HUDEP-2 (cell line): ENCODE measurements at regions not wholly inside any gene's neighbourhood (a gene's known extent, or its start where the extent isn't known, plus 50 kb on each side); places are given as distances from the start of the nearest gene placed in this dataset.
A peak's percentile ranks its signal among the peaks of the same experiment; 100 is the strongest.

Source experiments
- DNase-seq, 76 experiments: peaks; one replicate each; lab custom pipeline; 2025; ENCODE audit not compliant: unreplicated experiment in 76 of 76; lab: John Stamatoyannopoulos, UW

DNA sequence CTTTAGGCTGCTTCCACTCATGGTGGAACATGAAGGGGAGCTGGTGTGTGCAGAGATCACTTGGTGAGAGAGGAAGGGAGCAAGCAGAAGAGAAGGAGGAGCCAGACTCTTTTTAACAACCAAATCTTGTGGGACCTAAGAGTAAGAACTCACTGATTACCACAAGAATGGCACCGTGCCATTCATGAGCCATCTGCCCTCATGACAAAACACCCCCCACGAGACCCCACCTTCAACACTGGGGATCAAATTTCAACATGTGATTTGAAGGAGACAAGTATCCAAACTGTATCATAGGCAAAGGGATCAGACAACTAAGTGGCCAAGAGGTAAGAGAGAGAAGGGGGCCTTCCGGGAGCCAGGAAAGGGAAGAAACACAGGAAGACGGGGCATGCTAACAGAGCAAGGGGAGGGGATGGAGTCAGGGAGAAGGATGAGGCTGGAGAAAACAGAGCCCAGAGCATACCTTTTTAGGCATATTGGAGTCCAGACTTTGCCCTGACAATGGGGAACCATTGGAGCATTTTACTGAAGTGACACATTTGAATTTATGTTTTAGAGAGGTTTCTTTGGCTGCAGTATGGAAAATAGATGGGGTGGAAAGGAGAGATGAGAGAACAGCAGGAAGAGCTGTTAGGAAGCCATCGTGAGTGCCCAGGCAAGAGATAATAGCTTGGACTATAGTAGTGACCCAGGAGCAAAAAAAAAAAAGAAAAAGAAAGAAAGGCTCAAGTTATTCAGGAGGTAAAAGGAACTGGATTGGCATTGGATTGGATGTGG, 204.4 kb upstream of the NUDT4 start:
- no peak for DNase-seq

DNA sequence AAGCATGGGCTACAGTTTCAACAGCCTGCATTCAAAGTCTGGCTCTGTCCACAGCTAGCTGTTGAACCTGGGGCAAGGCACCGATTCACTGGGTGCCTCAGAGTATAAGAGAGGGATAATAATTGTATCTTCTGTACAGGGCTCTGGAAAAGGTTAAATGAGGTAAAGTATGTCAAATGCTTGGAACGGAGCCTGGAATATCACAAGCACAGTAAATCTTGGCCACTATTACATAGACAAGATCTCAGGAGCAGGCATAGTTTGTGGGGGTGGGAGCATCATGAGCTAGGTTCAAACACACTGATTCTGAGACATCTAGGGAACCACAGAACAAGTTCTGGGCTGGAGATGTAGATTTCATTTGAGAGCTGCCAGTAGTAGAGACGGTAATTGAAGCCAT, 203.7 kb upstream of the NUDT4 start:
- no peak for DNase-seq

DNA sequence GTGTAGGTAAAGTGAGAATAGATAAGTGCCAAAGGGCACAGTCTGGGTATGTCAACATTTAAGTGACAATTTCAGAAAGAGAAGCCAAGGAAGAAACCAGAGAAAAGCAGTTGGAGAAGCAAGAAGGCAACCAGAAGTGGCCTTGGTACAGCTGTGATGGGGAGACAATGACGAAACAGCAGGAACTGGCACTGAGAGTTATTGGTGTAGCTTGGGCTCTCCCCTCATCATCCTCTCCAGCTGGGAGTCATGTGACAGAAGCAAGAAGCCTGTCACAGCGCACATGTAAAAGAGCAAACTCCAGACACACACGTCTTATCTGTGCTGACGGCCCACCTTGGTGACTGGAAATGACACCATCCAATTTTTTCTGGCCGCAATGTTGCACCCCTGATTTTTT, 203.3 kb upstream of the NUDT4 start:
- DNase-seq, result no peak

DNA sequence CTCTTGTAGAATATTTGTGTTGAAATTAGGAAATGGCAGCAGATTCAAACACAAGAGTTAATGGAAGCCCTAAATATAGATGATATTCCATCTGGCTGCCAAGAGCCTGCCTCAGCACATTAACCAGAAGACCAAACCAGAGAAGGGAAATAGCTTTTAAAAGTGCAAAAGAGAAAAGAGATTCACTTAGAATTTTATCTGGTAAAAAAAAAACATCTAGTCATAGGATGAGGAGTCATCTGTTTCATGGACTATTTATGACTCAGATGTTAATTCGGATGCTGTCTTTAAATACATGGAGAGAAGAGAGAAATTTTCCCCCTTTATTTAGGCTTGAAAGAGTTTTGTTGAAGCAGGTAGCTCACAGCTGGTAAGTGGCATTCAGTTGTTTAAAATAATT, 201.6 kb upstream of the NUDT4 start:
- DNase-seq, result no peak

DNA sequence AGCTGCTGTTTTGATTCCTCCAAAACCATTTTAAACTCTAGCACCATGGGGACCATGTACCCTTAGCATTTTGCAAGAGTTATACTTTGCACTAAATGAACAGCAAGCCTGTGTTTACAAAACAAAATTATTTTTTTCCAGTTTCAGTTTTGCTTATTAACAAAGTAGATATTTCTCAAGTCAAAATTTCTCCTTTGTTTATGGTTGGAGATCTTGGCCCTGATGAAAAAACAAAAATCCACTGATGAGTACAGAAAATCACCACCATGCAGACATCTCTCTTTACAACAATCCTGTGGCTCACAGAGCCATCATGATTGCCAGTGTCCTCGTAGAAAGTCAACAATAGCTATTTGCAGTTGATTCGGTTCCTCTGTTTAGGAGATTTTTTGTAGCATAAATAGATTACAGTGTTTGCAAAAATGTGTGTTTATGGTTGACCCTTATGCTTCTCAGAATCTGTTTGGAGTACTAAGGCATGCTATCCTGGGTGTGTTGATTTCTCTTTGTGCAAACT, 201.1 kb upstream of the NUDT4 start:
- no peak for DNase-seq

DNA sequence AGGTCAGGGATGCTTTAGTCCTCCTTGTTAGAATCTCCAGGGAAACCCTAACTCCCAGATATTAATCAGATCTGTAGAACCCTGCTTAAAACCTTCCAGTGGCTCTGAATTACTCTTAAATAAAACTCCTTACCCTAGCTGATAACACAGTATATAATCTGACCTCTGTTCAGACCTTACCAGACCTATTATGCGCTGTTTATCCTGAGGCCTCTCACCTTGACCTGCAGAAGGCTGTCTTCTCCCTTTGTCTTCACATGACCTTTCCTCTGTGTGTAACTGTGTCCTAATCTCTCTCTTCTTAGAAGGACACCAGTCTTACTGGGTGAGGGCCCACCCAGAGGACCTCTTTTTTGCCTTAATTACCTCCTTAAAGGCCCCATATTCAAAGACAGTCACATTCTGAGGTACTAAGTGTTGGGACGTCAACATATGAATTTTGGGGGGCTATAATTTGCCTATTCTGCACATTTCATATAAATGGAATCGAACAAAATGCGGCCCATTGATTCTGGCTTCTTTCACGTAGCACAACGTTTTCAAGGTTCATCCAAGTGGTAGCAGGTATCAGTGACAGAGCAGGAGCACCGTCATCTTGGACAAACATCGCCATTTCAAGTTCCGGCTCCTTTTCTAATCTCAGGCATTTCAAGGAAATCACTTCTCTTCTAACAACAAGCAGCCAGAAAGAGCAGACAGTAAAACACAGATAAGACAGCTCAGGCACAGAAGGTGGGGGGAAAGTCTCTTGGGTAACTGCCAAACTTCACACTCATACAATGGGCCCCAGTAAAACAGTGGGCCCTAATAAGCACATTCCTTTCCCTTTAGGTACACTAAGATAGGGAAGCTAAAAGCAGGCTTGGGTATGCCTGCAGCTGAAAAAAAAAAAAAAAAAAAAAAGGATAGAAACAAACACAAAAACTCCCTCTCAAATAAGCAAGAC, 200.2 kb upstream of the NUDT4 start:
- DNase-seq, result peak in 18 of 76 experiments; percentile 1 to 41 (median 16)

DNA sequence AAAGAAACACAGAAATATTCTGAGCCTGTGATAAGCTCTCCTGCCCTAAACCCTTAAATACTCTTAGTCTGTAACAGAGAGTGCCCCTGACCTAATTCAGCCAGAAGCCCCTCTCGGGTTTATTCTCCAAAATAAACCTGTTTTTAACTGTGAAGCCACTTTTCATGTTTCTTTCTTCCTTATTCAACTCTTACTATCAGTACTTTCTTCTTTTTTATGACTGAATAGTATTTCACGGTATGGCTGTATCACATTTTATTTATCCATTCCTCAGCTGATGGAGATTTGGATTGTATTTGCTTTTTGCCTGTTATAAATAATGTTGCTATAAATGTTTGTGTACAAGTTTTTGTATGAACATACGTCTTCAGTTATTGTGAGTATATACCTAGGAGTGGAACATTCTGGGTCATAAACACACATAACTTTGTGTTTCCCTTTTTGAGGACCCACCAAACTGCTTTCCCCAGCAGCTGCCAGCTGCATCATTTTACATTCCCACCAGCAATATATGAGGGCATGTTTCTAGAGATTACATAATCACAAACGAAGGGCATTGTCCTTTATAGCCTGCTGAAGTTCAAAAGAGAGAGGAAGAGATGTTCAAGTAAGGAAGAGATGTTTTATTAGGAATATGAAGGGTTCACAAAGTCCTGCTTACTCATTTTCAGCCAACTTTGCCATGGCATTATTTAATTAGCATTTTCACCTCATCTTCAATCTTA, 199.4 kb upstream of the NUDT4 start:
- DNase-seq, result no peak

DNA sequence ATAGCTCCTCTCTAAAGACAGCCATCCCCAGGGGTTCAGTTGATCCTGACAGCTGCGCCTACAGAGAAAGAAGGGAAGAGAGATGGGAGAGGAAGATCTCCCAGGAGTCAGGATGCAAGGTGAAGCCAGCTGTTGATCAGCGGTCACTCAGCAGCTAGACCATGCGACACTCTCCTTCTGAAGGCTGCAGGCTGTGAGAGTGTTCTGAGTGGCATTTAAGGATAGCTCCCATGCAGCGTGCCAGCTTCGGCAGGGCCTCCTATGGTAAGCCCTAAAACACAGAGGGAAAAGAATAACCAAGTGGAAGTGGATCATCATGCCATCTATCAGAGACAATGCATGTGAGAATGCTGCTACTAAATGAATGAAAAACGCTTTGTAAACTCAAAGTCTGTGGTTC, 197.9 kb upstream of the NUDT4 start:
- no peak for DNase-seq

DNA sequence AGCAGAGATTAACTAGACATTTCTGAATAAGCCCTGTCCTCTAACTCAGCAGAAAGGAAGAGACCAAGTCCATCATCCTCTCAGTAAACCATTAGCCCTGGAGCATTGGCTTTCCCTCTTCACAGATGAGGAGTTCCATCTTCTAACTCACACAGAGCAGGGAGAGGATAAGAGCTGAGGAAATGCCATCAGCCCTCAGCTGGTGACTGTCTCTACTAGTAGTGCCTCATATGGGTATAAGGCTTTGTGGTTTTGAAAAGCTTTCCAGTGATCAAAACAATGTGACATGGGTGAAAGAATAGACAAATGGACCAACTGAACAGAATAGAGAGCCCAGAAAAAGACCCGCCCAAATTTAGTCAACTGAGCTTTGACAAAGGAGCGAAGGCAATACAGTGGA, 197.2 kb upstream of the NUDT4 start:
- DNase-seq, result no peak

DNA sequence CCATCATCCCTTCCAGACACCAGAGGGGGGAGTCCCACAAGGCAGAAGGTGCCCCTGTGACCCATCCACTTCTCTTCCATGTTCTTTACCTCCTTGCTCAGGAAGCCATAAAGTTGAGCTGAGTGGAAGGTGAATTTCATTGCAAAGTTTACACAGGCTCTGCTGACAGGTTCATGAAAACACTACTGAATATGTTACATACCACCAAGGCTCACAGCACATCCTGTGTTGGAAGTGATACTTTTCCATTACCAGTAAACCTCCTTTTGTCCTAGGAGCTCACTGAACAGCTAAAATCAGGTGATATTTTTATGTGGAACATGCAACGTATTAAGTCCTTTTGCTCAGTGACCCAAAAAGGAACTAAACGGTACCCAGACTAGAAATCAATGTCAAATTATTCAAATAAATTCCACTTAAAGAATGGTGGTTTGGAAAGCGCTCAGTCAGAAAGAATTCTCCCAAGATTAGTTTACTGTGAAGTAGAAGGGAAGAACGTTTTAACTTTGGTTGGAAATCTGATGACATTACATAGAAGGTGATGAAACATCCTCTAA, 196.2 kb upstream of the NUDT4 start:
- no peak for DNase-seq

DNA sequence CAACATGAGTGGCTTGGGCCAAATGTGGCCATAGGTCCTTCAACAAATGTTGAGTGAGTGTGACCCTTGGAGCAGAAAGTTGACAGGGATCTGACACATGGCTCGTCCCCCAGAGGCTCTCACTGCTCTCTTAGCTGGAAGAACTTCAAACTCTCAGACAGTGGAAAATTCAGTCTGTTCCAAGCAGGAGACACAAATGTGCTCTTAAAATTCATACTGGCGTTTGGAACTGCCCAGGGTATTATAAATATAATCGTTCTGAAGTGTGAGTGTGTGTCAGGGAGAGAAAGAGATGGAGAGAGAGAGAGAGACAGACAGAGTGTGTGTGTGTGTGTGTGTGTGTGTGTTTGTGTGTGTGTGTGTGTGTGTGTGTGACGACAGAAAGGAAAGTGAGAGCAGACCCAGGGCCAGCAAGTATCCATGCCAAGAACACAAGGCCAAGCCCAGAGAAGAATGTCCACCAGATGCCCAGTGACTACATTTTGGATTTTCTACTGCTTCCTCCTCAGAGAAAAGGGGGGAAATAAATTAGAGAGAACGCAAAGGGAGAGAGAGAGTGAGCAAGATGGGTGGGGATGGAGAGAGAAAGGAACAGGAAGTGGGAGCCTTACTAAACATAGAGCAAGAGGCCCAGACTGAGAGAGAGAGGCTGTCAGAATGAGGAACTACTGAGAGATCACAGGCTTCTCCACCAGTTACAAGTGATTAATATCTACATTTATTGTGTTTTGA, 193.6 kb upstream of the NUDT4 start:
- peak in 15 of 76 experiments; percentile 1 to 44 (median 10) for DNase-seq

DNA sequence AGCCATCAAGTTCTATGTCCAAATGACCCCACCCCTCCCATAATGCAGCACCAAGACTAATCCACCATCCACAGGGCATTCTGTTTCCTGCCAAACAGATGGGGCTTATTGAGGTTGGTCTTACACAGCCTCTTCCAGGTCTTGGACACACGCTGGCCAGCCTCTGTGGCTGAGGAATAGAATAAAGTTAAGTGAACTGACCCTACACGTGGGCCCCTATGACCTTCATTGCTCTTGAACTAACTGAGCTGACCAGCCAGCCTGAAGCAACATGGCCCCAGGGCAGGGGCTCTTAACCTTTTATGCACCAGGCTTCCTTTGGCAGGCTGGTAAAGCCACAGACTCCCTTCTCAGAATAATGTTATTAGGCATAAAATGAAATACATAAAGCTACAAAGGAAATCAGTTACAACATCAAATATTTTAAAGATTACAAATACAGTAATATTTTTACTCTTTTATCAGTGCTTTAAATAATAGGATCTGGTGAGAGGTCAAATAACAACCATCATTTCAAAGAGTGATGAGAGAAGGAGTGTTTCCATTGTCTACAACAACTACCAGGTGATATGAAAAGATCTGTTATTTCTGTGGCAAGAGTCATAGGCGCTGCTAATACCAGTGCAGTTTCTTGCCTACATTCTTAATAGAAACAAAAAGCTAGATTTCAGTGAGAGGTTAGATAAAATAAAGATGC, 192.9 kb upstream of the NUDT4 start:
- no peak for DNase-seq

DNA sequence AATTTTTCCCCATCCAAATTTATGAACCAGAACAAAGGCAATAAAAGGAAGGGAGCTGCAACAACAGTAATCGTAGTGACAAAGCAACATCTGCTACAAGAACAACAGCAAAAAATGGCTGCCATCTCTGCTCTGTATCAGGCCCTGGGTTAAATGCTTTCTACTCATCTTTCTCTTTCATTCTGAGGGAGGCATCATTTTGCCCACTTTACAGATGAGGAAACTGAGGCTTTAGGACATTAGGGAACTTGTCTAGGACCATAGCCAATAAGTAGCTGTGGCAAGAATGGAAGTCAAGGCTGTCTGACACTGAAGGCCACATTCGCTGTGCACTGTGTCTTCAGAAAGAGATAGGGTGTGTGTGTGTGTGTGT, 192.4 kb upstream of the NUDT4 start:
- DNase-seq, result no peak

DNA sequence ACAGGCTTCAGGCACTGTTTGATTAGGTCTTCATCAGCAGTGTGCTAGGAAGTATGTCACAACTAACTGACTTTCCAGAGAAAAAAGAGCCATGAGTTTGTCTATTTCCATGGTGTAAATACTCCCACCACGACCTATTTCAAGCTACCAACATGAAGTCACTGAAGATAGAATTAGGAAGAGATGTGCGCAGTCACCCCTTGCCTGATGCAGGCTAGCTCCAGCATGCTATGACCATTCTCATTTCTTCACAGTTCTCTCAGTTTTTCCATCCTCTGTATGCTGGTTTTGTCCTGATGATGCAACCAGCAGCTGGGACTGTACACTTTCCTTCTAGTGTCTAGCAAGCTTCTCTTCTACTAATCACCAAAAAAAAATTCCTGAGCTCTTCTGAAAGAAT, 191.6 kb upstream of the NUDT4 start:
- DNase-seq, result no peak

DNA sequence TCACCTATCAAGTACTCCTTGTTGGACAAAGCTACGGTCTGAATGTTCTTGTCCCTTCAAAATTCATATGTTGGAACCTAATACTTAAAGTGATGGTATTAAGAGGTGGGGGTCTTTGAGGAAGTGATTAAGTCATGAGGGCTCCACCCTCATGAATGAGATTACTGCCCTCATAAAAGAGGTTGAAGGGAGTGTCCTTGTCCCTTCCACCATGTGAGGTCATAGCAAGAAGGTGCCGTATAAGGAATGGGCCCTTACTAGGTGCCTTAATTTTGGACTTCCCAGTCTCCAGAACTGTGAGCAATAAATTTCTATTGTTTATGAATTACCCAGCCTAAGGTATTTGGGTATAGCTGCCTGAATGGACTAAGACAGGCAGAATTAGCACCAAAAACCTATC, 191.1 kb upstream of the NUDT4 start:
- DNase-seq, result no peak

DNA sequence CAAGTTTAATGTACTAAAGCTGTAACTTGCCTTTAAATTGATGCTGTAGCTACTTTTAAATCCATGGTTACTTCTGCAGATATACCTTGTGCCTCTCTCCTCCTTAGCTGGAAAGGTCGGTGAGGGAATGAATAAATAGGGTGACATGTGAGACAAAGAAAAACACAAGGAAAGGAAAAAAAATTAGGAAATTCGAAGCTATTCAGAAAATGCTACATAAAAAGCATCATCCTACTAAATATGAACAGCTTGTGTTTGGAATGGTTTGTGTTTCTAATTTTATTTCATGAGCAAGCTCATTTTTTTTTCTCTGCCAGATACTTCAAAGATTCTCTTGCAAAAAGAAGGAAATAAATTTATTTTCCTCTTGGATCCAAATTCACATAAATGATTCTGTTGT, 186.3 kb upstream of the NUDT4 start:
- no peak for DNase-seq

DNA sequence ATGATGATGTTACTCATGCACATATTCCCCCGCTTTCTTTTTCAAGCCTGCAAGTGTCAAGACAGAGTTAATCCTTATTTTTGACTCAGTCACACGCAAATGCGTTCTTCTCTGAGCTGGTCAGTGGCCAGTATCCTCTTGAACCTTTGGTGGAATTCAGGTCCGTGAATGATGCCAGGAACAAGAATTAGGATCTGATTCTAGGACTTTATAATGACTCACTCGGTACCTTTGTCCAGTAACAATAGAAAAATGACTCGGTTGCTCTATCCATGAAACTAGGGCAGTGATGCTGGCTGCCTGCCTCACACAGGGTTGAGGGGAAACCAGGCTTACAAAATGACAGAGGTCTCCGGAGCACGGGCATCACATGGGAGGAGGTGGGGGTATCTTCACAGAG, 185.8 kb upstream of the NUDT4 start:
- no peak for DNase-seq

DNA sequence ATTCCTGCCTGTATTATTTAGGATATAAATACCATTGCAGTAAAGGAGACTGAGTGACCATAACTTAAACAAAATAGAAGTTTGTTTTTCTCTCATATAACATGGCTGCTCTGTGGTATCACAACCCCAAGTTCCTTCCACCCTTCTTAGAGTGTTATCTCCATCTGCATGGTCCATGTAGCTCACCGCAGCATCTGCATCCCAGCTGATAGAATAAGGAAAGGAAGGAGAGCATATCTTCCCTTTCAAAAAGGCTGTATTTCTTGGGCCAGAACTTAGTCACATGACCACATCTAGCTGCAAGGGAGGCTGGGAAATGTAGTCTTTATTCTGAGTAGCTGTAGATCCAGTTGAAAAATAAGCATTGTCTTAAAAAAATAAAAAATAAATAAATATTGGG, 184.8 kb upstream of the NUDT4 start:
- DNase-seq, result no peak

DNA sequence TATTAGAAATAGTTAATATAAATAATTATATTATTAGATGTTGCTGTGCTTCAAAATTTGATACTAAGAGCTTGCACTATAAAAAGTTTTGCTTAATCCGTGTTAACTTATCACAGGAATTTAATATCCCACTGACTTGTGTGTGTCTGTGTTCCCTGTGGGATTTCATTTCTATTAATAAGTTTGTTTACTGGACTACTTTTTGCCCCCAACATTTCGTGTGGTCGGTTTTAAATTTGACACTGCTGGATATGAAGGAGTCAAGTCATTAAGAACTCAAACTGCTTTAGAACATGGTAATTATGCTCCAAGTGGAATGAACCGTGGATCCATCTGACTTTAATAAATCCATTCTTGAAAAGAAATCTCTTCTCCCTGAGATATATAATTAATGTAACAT, 182.2 kb upstream of the NUDT4 start:
- no peak for DNase-seq
